Gastrocnemius medialis (tissue), 4 donors: ENCODE measurements at regions not wholly inside any gene's neighbourhood (a gene's known extent, or its start where the extent isn't known, plus 50 kb on each side); places are given as distances from the start of the nearest gene placed in this dataset.

Source experiments
- ATAC-seq, 2 donors: fragments of 150-250 bp; one replicate each; pipeline ENCODE4 v1.9.1; 2016
- DNase-seq, 2 donors: peaks; one replicate each; pipeline ENCODE4 v3.0.0-alpha.2; 2019
- H3K27ac ChIP-seq, 4 donors: fragments of 200-600 bp; sonication (generic); 1 replicate in 1 of 4; 2 replicates in 3 of 4; pipeline ENCODE4 v1.5.1; 2016 to 2018; ENCODE audit warnings: mild to moderate bottlenecking in 2 of 4, moderate library complexity in 1 of 4
- H3K27me3 ChIP-seq, 3 donors: fragments of 200-600 bp; sonication (generic) in 2 of 3; 1 replicate in 1 of 3; 2 replicates in 2 of 3; pipeline versions ENCODE4 v1.5.1 to v1.6.0; 2016 to 2019; ENCODE audit warnings: mild to moderate bottlenecking in 1 of 3, moderate library complexity in 1 of 3
- H3K36me3 ChIP-seq, 2 donors: fragments of 200-600 bp; sonication (generic) in 1 of 2; one replicate each; pipeline ENCODE4 v1.5.1; 2017 to 2018
- H3K4me1 ChIP-seq, 2 donors: fragments of 200-600 bp; sonication (generic) in 1 of 2; one replicate each; pipeline ENCODE4 v1.5.1; 2016 to 2017; ENCODE audit warnings: mild to moderate bottlenecking in 2 of 2
- H3K4me3 ChIP-seq, 4 donors: fragments of 200-600 bp; sonication (generic) in 3 of 4; 1 replicate in 1 of 4; 2 replicates in 3 of 4; pipeline ENCODE4 v1.5.1; 2016 to 2019; ENCODE audit warnings: mild to moderate bottlenecking in 2 of 4
- H3K9me3 ChIP-seq, 3 donors: fragments of 200-600 bp; sonication (generic) in 2 of 3; 1 replicate in 1 of 3; 2 replicates in 2 of 3; pipeline ENCODE4 v1.5.1; 2016 to 2019
- CTCF ChIP-seq, 5 experiments: fragments of 450-650 bp in 3 of 5; fragments of 200-600 bp in 2 of 5; sonication (generic) in 2 of 5; IDR thresholded peaks in 4 of 5; conservative IDR thresholded peaks in 1 of 5; 1 replicate in 4 of 5; 2 replicates in 1 of 5; pipeline ENCODE4 v1.5.1; 2016 to 2019; ENCODE audit warnings: antibody characterized with exemption in 5 of 5, mild to moderate bottlenecking in 3 of 5, moderate library complexity in 3 of 5
- POLR2A ChIP-seq, 2 donors: fragments of 450-650 bp; IDR thresholded peaks; one replicate each; pipeline ENCODE4 v1.6.1; 2017; ENCODE audit warnings: antibody characterized with exemption in 2 of 2, mild to moderate bottlenecking in 2 of 2, moderate library complexity in 2 of 2
- in situ Hi-C, 4 donors: fragments of 200-750 bp; cut with MboI; loops; one replicate each; pipeline versions ENCODE4 v1.15.0 to v1.8.0; 2017; ENCODE audit warnings: low sequenced_read_pairs in 4 of 4
- intact Hi-C: fragments of 100-400 bp; cut with DNase I; formaldehyde crosslinking; loops from one replicate; pipeline ENCODE4 v1.15.1; 2023; ENCODE audit warnings: low total_unique reads

- H3K4me1 ChIP-seq: no peaks in the 10 kb centered on the region
- no peak for ATAC-seq
Measured at GRCh38 chr18:40782453-40783130, 1172.4 kb upstream of the PIK3C3 start.

GRCh38 chr18:40769786-40770185, 1185.2 kb upstream of the PIK3C3 start:
- Histone ChIP-seq H3K27me3 (no peaks in the 10 kb centered on the region), H3K36me3 (no peaks in the 10 kb centered on the region), H3K27ac (no peak overlapping the region), H3K4me3 (no peak overlapping the region), H3K9me3 (no peaks in the 10 kb centered on the region), H3K4me1 (no peaks in the 10 kb centered on the region)
- TF ChIP-seq CTCF (IDR thresholded peaks at IDR 0.05 in 4 of 5, conservative IDR thresholded peaks at IDR 0.05 in 1 of 5): no peak
- no peak for TF ChIP-seq POLR2A (IDR thresholded peaks at IDR 0.05)
- no peak for ATAC-seq
- DNase-seq: no peak
- in situ Hi-C loops (no loop called here), intact Hi-C loops (no loop called here)

More at GRCh38 chr18:40782453-40783130, 1172.4 kb upstream of the PIK3C3 start:
- H3K4me3 ChIP-seq: no peak overlapping the region
- H3K36me3 ChIP-seq: no peaks in the 10 kb centered on the region
- DNase-seq: no peak
- in situ Hi-C loops (no loop called here), intact Hi-C loops (no loop called here)
- no peak for TF ChIP-seq CTCF (IDR thresholded peaks at IDR 0.05 in 4 of 5, conservative IDR thresholded peaks at IDR 0.05 in 1 of 5)
- TF ChIP-seq POLR2A (IDR thresholded peaks at IDR 0.05): no peak
- H3K27me3 ChIP-seq: no peaks in the 10 kb centered on the region
- no peak overlapping the region for H3K27ac ChIP-seq
- no peaks in the 10 kb centered on the region for H3K9me3 ChIP-seq

- TF ChIP-seq CTCF (IDR thresholded peaks at IDR 0.05 in 4 of 5, conservative IDR thresholded peaks at IDR 0.05 in 1 of 5) (no peak), POLR2A (IDR thresholded peaks at IDR 0.05) (no peak)
- no peaks in the 10 kb centered on the region for H3K9me3 ChIP-seq
Measured at GRCh38 chr18:40760251-40760650, 1194.8 kb upstream of the PIK3C3 start.

GRCh38 chr18:40754477-40754876, 1200.6 kb upstream of the PIK3C3 start:
- H3K27ac ChIP-seq: no peak overlapping the region
- no peak for ATAC-seq
- H3K4me3 ChIP-seq: no peak overlapping the region
- no peaks in the 10 kb centered on the region for H3K36me3 ChIP-seq
- H3K27me3 ChIP-seq: no peaks in the 10 kb centered on the region
- H3K4me1 ChIP-seq: no peaks in the 10 kb centered on the region
- no peaks in the 10 kb centered on the region for H3K9me3 ChIP-seq
- in situ Hi-C loops: no loop called here
- intact Hi-C loops: no loop called here
- no peak for DNase-seq
- no peak for TF ChIP-seq CTCF (IDR thresholded peaks at IDR 0.05 in 4 of 5, conservative IDR thresholded peaks at IDR 0.05 in 1 of 5)
- no peak for TF ChIP-seq POLR2A (IDR thresholded peaks at IDR 0.05)

More at GRCh38 chr18:40760251-40760650, 1194.8 kb upstream of the PIK3C3 start:
- no peak for DNase-seq
- H3K36me3 ChIP-seq: no peaks in the 10 kb centered on the region
- ATAC-seq: no peak
- intact Hi-C loops: no loop called here
- in situ Hi-C loops: no loop called here
- H3K27ac ChIP-seq: no peak overlapping the region
- no peaks in the 10 kb centered on the region for H3K4me1 ChIP-seq
- no peak overlapping the region for H3K4me3 ChIP-seq
- no peaks in the 10 kb centered on the region for H3K27me3 ChIP-seq

GRCh38 chr18:40752316-40752715, 1202.7 kb upstream of the PIK3C3 start:
- in situ Hi-C loops: no loop called here

More at GRCh38 chr18:40752316-40752715, 1202.7 kb upstream of the PIK3C3 start:
- Histone ChIP-seq H3K27ac (no peak overlapping the region), H3K4me1 (no peaks in the 10 kb centered on the region), H3K36me3 (no peaks in the 10 kb centered on the region), H3K4me3 (no peak overlapping the region), H3K9me3 (no peaks in the 10 kb centered on the region), H3K27me3 (no peaks in the 10 kb centered on the region)
- intact Hi-C loops: no loop called here
- DNase-seq (no peak), ATAC-seq (no peak)
- TF ChIP-seq POLR2A (IDR thresholded peaks at IDR 0.05): no peak
- TF ChIP-seq CTCF (IDR thresholded peaks at IDR 0.05 in 4 of 5, conservative IDR thresholded peaks at IDR 0.05 in 1 of 5): no peak
